ENCODE measurements at regions not wholly inside any gene's neighbourhood (a gene's known extent, or its start where the extent isn't known, plus 50 kb on each side); places are given as distances from the start of the nearest gene placed in this dataset.

GRCh38 chr18:56268952-56269351 lies 369.4 kb downstream of the TXNL1 start:
- TF ChIP-seq CTCF (IDR thresholded peaks at IDR 0.05) = no peak

- no peak for TF ChIP-seq CTCF (IDR thresholded peaks at IDR 0.05)
Measured at GRCh38 chr18:56267334-56267733, 371.1 kb downstream of the TXNL1 start.

- no peak for TF ChIP-seq CTCF (IDR thresholded peaks at IDR 0.05)
Measured at GRCh38 chr18:56258178-56258577, 380.2 kb downstream of the TXNL1 start.

GRCh38 chr18:56257205-56257604 lies 381.2 kb downstream of the TXNL1 start:
- no peak for TF ChIP-seq CTCF (IDR thresholded peaks at IDR 0.05)

GRCh38 chr18:56256659-56257058 lies 381.7 kb downstream of the TXNL1 start:
- TF ChIP-seq CTCF (IDR thresholded peaks at IDR 0.05) = no peak

- no peak for TF ChIP-seq CTCF (IDR thresholded peaks at IDR 0.05)
Measured at GRCh38 chr18:56255381-56255780, 383.0 kb downstream of the TXNL1 start.

- no peak for TF ChIP-seq CTCF (IDR thresholded peaks at IDR 0.05)
Measured at GRCh38 chr18:56252456-56252855, 385.9 kb downstream of the TXNL1 start.

- no peak for TF ChIP-seq CTCF (IDR thresholded peaks at IDR 0.05)
Measured at GRCh38 chr18:56248610-56249235, 389.7 kb downstream of the TXNL1 start.
